Body of pancreas (tissue), 4 donors: ENCODE measurements at regions not wholly inside any gene's neighbourhood (a gene's known extent, or its start where the extent isn't known, plus 50 kb on each side); places are given as distances from the start of the nearest gene placed in this dataset.

Experiments used
- CTCF ChIP-seq, 7 experiments: fragments of 450-650 bp in 4 of 7; fragments of 200-600 bp in 3 of 7; sonication (generic) in 3 of 7; IDR thresholded peaks; one replicate each; pipeline ENCODE4 v1.5.1; 2016 to 2019; ENCODE audit warnings: antibody characterized with exemption in 7 of 7
- POLR2A ChIP-seq, 3 donors: fragments of 450-650 bp; IDR thresholded peaks; one replicate each; pipeline ENCODE4 v1.6.1; 2016; ENCODE audit warnings: antibody characterized with exemption in 3 of 3, mild to moderate bottlenecking in 2 of 3

- TF ChIP-seq CTCF (IDR thresholded peaks at IDR 0.05) (no peak), POLR2A (IDR thresholded peaks at IDR 0.05) (no peak)
Observed at GRCh38 chr5:57010786-57011185, 58.9 kb upstream of the MIER3 start.
